HCT116 (cell line): ENCODE measurements at regions not wholly inside any gene's neighbourhood (a gene's known extent, or its start where the extent isn't known, plus 50 kb on each side); places are given as distances from the start of the nearest gene placed in this dataset.

ENCODE experiments used
- ATAC-seq: fragments of 200-7000 bp; cut with Tn5 transposase; 2 replicates; pipeline ENCODE4 v1.9.1; 2020; ENCODE audit warnings: mild to moderate bottlenecking, moderate library complexity
- BruUV-seq: library from RNA; stranded (reverse); fragments of 400-500 nt; replicated peaks from 2 replicates; lab custom pipeline; 2021; lab: Mats Ljungman, UMichigan
- CTCF ChIA-PET: fragments of 300-600 bp; sonication (Branson Sonifier 250); formaldehyde crosslinking; loops from one replicate; lab custom pipeline; 2021; ENCODE audit warnings: antibody characterized with exemption; lab: Charles Lee
- POLR2A ChIA-PET: fragments of 300-600, 350-600 bp; sonication (Branson Sonifier 250); formaldehyde crosslinking; loops from one replicate; lab custom pipeline; 2021; ENCODE audit warnings: antibody characterized with exemption; lab: Charles Lee
- RAD21 ChIA-PET, 2 experiments: fragments of 300-600 bp; sonication (Branson Sonifier 250); formaldehyde crosslinking; loops; one replicate each; lab custom pipeline; 2023; ENCODE audit warnings: low total read pairs in 2 of 2; ENCODE audit not compliant: uncharacterized antibody in 2 of 2, unreplicated experiment in 2 of 2, low non-redundant PET in 1 of 2; lab: Charles Lee
- DNase-seq: peaks from one replicate; pipeline ENCODE4 v3.0.0-alpha.2; 2010; ENCODE audit warnings: low read depth, low spot score
- H2AFZ ChIP-seq: fragments of 200-600 bp; shearing (Covaris generic), sonication (generic); 2 replicates; pipeline ENCODE4 v1.6.1; 2017; ENCODE audit warnings: low read depth, mixed run types, mixed read lengths, antibody characterized with exemption, low read length; ENCODE audit not compliant: poor library complexity, severe bottlenecking
- H3K27ac ChIP-seq: 2 replicates; pipeline ENCODE4 v1.5.1; 2012; ENCODE audit warnings: low read depth, low read length
- H3K27me3 ChIP-seq: fragments of 200-600 bp; sonication (generic); 2 replicates; pipeline ENCODE4 v1.6.1; 2016; ENCODE audit warnings: mixed run types, low read length, mixed read lengths; ENCODE audit not compliant: insufficient read depth
- H3K36me3 ChIP-seq, 2 experiments: fragments of 200-500 bp in 1 of 2; fragments of 200-600 bp in 1 of 2; sonication (Bioruptor generic) in 1 of 2; sonication (generic) in 1 of 2; 2 replicates each; pipeline versions ENCODE4 v1.5.1 to v1.6.1; 2014 to 2016; ENCODE audit warnings: low read length in 2 of 2, inconsistent platforms in 1 of 2, mixed read lengths in 1 of 2, mixed run types in 1 of 2; ENCODE audit not compliant: insufficient read depth in 2 of 2, control insufficient read depth in 1 of 2
- H3K4me1 ChIP-seq, 2 experiments: fragments of 200-600 bp in 1 of 2; sonication (generic) in 1 of 2; 2 replicates each; pipeline versions ENCODE4 v1.5.1 to v1.6.1; 2012 to 2017; ENCODE audit warnings: low read length in 2 of 2, inconsistent platforms in 1 of 2, mild to moderate bottlenecking in 1 of 2, mixed read lengths in 1 of 2, mixed run types in 1 of 2, moderate library complexity in 1 of 2; ENCODE audit not compliant: insufficient read depth in 2 of 2, control insufficient read depth in 1 of 2
- H3K4me2 ChIP-seq: fragments of 200-600 bp; sonication (generic); 2 replicates; pipeline ENCODE4 v1.6.1; 2017; ENCODE audit warnings: mixed run types, low read length, mixed read lengths
- H3K4me3 ChIP-seq, 2 experiments: fragments of 200-600 bp in 1 of 2; sonication (generic) in 1 of 2; replicated peaks in 1 of 2; 2 replicates each; pipeline ENCODE4 v1.5.1; 2011 to 2016; ENCODE audit warnings: low read length in 2 of 2, control low read depth in 1 of 2, low read depth in 1 of 2, mild to moderate bottlenecking in 1 of 2, mixed read lengths in 1 of 2, mixed run types in 1 of 2
- H3K79me2 ChIP-seq: fragments of 200-600 bp; sonication (generic); 2 replicates; pipeline ENCODE4 v1.6.1; 2017; ENCODE audit warnings: mild to moderate bottlenecking, mixed run types, low read length, moderate library complexity, mixed read lengths; ENCODE audit not compliant: insufficient read depth
- H3K9ac ChIP-seq: fragments of 200-600 bp; sonication (generic); 2 replicates; pipeline ENCODE4 v1.6.1; 2016; ENCODE audit warnings: low read length, mixed read lengths
- H3K9me2 ChIP-seq: fragments of 200-600 bp; sonication (generic), shearing (Covaris generic); 2 replicates; pipeline ENCODE4 v1.6.1; 2017; ENCODE audit warnings: mixed run types, mild to moderate bottlenecking, moderate library complexity; ENCODE audit not compliant: insufficient read depth
- H3K9me3 ChIP-seq, 2 experiments: fragments of 200-500 bp in 1 of 2; fragments of 200-600 bp in 1 of 2; sonication (Bioruptor generic) in 1 of 2; sonication (generic) in 1 of 2; 2 replicates each; pipeline ENCODE4 v1.6.1; 2014 to 2017; ENCODE audit warnings: low read length in 2 of 2, mixed read lengths in 2 of 2, inconsistent platforms in 1 of 2, low read depth in 1 of 2, mild to moderate bottlenecking in 1 of 2, mixed run types in 1 of 2, moderate library complexity in 1 of 2; ENCODE audit not compliant: control insufficient read depth in 1 of 2, insufficient read depth in 1 of 2
- H4K20me1 ChIP-seq: fragments of 200-600 bp; sonication (generic), shearing (Covaris generic); 2 replicates; pipeline ENCODE4 v1.6.1; 2017; ENCODE audit warnings: mixed run types, mild to moderate bottlenecking, moderate library complexity; ENCODE audit not compliant: insufficient read depth
- CBX3 ChIP-seq: IDR thresholded peaks from 2 replicates; pipeline ENCODE4 v1.6.1; 2012; ENCODE audit warnings: low read depth
- CEBPB ChIP-seq: IDR thresholded peaks from 2 replicates; pipeline ENCODE4 v1.6.1; 2012; ENCODE audit warnings: low read depth
- ELF1 ChIP-seq: IDR thresholded peaks from 2 replicates; pipeline ENCODE4 v1.6.1; 2012; ENCODE audit warnings: low read depth, borderline replicate concordance
- EZH2phosphoT487 ChIP-seq: fragments of 200-600 bp; IDR thresholded peaks from 2 replicates; pipeline ENCODE4 v1.6.1; 2018; ENCODE audit warnings: antibody characterized with exemption, borderline replicate concordance
- MAX ChIP-seq: IDR thresholded peaks from 2 replicates; pipeline ENCODE4 v1.6.1; 2012
- POLR2A ChIP-seq: IDR thresholded peaks from 2 replicates; pipeline ENCODE4 v1.7.0; 2011; ENCODE audit warnings: borderline replicate concordance; ENCODE audit not compliant: insufficient read depth, insufficient read length; ENCODE audit errors: extremely low read depth
- POLR2AphosphoS5 ChIP-seq: IDR thresholded peaks from 2 replicates; pipeline ENCODE4 v1.6.1; 2011; ENCODE audit warnings: mild to moderate bottlenecking, low read depth, low read length, moderate library complexity
- SRF ChIP-seq: IDR thresholded peaks from 2 replicates; pipeline ENCODE4 v1.6.1; 2012; ENCODE audit warnings: low read depth
- TCF7L2 ChIP-seq: IDR thresholded peaks from 2 replicates; pipeline ENCODE4 v1.7.0; 2011; ENCODE audit warnings: borderline replicate concordance, inconsistent platforms; ENCODE audit not compliant: insufficient read depth, insufficient read length; ENCODE audit errors: extremely low read depth
- ZFX ChIP-seq: fragments of 450-650 bp; IDR thresholded peaks from 2 replicates; pipeline ENCODE4 v1.6.1; 2017
- ZNF274 ChIP-seq: fragments of 200-500 bp; sonication (Bioruptor generic); IDR thresholded peaks from 2 replicates; pipeline ENCODE4 v1.6.1; 2014; ENCODE audit warnings: mild to moderate bottlenecking, low read depth, low read length, inconsistent platforms
- intact Hi-C: fragments of 100-400 bp; cut with micrococcal nuclease; formaldehyde crosslinking; loops from 2 replicates; pipeline ENCODE4 v1.10.0; 2022

GRCh38 chr6:120736740-120737139 lies 597.5 kb downstream of the TBC1D32 start:
- Histone ChIP-seq H2AFZ (no peak overlapping the region), H4K20me1 (no peaks in the 10 kb centered on the region), H3K79me2 (no peaks in the 10 kb centered on the region), H3K9ac (no peak overlapping the region), H3K9me3 (no peaks in the 10 kb centered on the region), H3K4me1 (no peaks in the 10 kb centered on the region), H3K27me3 (no peaks in the 10 kb centered on the region), H3K9me2 (no peaks in the 10 kb centered on the region), H3K4me2 (no peak overlapping the region), H3K27ac (no peak overlapping the region), H3K36me3 (no peaks in the 10 kb centered on the region), H3K4me3 (no peak overlapping the region)
- BruUV-seq: no TSS peak
- DNase-seq (no peak), ATAC-seq (no peak)
- ChIA-PET RAD21 (no interaction called here), POLR2A (no interaction called here), CTCF (no interaction called here)
- TF ChIP-seq MAX: no peak
- no peak for TF ChIP-seq SRF
- no peak for TF ChIP-seq POLR2AphosphoS5
- TF ChIP-seq CEBPB: no peak
- TF ChIP-seq ZNF274: no peak
- intact Hi-C loops: no loop called here

GRCh38 chr6:120735641-120736040 lies 598.6 kb downstream of the TBC1D32 start:
- no peaks in the 10 kb centered on the region for H4K20me1 ChIP-seq
- BruUV-seq: no TSS peak
- no peaks in the 10 kb centered on the region for H3K9me3 ChIP-seq
- no peak overlapping the region for H3K4me3 ChIP-seq
- H3K9ac ChIP-seq: no peak overlapping the region
- no peak overlapping the region for H3K4me2 ChIP-seq
- POLR2A ChIA-PET: no interaction called here
- ATAC-seq (no peak), DNase-seq (no peak)
- intact Hi-C loops: no loop called here
- H3K79me2 ChIP-seq: no peaks in the 10 kb centered on the region
- H3K9me2 ChIP-seq: no peaks in the 10 kb centered on the region
- H2AFZ ChIP-seq: no peak overlapping the region
- H3K36me3 ChIP-seq: no peaks in the 10 kb centered on the region
- TF ChIP-seq EZH2phosphoT487 (no peak), TCF7L2 (no peak), ZFX (no peak), CBX3 (no peak), POLR2A (no peak), ELF1 (no peak), POLR2AphosphoS5 (no peak)
- CTCF ChIA-PET: no interaction called here
- H3K27ac ChIP-seq: no peak overlapping the region
- H3K4me1 ChIP-seq: no peaks in the 10 kb centered on the region
- RAD21 ChIA-PET: no interaction called here
- no peaks in the 10 kb centered on the region for H3K27me3 ChIP-seq
